ENCODE measurements at regions not wholly inside any gene's neighbourhood (a gene's known extent, or its start where the extent isn't known, plus 50 kb on each side); places are given as distances from the start of the nearest gene placed in this dataset.

DNA sequence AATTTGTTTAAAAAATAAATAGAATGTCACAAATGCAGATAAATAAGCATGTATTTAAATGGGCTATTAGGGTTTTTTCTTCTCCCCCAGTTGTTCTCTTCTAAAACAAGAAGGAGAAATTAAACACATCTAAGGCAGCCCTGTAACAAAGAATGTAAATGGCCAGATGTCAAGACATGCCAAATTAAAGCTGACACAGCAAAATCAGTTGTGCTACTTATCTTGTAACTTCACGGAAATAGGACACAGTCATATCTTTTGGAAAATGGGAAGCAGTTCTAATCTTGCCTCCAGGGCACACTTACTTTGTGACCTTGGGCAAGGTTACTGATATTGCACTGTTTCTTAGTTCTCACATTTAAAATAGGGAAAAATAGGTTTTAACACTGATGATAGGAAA, 200.1 kb upstream of the NRXN1 start:
- DNase-seq: no peak

DNA sequence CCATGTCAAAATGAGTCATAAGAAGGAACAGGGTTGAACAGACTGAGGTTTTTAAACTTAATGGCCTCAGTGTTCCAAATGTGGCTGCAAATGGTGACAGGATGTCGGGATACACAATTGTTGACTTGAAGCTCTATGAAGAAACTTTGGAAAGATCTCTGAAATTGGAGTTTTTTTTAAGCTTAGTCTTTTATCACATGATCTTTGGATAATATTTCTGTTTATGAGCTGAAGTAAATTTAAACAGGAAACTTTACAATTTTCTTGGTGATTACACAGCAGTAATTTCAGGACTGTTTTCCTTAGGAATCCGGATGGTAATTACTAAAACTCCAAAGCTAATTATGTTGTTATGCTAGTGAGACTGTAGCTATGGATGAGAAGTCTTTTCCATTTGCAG, 199.1 kb upstream of the NRXN1 start:
- DNase-seq: no peak

DNA sequence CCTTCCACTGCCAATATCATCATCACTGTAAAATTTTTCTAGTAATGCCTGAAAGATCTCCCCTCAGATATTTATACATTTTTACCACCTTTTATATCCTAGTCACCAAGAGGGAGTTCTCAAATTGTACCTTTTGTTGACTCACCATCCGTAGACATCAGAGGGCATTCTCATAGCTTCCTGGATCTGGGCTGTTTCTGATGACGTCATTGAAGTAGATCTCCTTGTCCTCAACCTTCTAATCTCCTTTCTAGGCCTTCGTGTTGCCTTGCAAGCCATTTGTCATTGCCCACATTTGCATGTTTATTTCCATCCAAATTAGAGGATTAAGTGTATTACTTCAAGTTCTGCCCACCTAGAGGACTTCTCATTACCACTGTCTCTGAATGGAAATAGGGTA, 193.4 kb upstream of the NRXN1 start:
- DNase-seq: no peak

DNA sequence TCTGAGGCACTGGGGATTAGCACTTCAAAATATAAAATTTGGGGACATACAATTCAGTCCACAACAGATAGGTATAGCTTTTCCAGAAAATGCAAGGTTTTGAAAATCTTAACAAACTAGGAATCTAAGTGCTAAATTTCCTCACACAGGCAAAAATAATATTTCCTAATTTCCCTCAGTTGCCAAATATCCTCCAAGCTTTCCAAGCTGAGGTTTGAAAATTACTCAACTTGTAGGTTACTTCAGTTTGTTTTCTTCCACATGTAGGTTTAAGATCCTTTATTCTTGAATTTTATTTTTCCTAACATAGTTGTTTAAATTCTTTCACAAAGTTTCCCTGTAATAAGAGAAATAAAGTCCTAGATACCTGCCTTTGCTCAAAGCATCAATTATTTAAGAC, 192.9 kb upstream of the NRXN1 start:
- no peak for DNase-seq

DNA sequence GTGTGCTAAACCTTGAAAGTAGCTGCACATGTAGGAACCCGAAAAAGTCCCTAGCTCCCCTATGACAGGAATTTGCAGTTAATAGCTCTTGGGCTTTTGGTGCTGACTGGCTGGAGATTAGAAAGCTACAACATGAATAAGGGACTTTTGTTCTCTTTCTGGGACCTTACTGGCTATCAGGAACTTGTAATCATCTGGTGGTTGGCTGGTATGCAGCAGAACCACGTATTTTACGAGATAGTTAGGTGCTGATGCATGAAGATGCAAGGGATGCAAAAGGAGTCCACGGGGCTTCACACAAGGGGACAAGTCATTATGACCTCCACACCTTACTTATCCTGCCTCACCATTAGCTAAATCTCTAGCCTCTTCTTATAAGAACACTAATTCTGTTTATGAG, 190.2 kb upstream of the NRXN1 start:
- no peak for DNase-seq

DNA sequence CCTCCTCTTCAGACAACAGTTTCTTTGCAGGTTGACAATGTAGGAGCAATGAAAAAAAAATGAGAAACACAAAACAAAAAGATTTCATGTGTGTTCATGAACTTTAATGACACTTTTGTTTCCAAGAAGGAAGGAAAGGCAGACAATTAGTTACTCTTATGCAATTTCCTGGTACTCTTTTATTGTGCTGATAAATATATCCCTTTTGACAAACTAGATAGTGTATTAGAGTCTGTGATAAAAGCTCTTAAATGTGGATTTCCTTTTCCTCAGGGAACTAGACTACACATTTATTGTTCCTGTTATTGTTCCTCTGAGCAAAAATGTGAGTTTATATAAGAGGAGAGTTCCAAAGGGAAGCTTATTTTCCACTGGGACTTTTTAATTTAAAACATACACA, 188.7 kb upstream of the NRXN1 start:
- DNase-seq: no peak

DNA sequence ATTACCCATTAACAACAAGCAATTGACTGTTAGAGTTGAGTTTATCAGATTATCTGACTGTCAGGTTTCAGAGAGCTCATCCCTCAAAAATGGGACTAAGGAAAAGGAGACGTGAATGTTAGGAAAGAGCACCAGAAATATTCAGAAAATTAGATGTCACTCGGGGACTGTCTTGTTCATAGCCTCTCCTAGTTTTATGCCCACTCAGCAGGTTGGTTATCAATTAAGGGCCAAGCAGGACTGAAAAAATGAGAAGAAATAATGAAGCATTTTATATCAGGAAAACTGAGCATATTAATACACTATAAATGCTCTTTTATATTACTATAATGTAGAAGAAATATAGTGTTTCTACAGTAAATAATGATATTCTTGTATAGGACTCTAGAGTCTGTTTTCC, 188.1 kb upstream of the NRXN1 start:
- no peak for DNase-seq

DNA sequence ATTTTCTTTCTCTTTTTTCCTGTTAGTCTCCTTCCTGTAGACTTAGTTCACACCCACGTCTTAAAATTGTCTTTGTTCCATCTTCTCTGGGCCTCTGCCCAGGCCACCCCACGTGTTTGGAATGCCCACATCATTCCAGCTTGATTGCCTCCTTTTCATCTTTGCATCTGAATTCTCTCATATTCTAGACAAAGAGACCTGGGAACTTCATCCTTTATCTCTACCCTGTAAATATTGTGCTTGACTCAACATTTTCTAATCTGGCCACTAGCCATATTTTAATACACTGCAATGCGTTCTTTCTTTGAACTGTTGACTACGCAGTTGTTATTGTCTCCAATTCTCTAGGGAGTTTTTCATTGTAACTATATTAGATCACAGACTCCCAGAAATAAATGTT, 187.5 kb upstream of the NRXN1 start:
- no peak for DNase-seq

DNA sequence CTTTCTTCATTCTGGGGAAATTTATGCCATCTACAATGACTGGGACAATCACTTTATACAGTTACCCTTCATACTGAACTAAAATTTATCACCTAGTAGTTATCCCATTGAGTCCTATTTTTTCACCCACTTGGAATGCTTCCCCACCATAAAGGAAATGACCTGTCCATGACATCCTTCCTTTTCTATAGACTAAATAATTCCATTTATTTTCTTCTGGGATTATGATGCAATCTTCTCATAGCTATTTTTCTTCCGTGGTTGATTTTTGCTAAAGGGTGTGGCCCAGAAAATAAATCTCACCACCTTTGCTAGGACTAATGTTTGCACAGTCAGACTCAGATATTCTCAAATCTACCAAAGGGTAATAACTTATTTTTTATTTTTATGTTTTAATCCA, 186.1 kb upstream of the NRXN1 start:
- no peak for DNase-seq

DNA sequence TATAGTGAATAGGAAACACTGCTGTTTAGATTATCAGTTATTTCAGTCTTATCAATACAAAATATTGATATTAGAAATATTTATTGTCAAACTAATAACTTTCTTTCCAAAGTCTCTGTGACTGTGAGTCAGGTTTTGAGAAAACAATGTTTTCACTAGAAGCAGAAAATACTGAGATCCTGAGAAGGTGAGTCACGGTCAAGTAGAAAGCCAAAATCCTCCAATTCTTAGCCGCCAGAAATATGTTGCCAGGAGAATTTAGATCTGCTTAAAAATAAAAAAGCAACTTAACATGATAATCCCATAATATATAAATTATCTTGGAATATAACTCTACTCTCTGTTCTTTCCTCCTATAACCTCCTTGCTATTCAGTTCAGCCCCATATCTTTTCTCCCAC, 181.9 kb upstream of the NRXN1 start:
- DNase-seq: no peak

DNA sequence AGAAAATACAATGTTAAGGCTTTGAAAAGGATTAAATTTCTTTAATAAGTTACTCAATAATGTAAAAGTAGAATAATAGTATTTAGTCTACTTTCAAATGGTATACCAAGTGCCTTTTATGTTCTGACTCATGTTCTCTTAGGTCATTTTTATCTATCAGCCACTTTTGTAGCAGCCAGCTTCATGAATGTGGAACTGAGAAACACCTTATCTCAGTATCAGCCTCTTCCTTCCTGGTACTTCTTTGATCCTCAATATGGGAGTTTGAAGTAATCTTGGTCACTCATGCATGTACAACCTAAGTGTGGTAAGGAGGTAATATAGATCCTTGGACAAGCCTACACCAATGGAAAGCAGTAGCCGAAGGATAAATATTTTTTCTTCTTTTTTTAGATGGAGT, 180.4 kb upstream of the NRXN1 start:
- no peak for DNase-seq

DNA sequence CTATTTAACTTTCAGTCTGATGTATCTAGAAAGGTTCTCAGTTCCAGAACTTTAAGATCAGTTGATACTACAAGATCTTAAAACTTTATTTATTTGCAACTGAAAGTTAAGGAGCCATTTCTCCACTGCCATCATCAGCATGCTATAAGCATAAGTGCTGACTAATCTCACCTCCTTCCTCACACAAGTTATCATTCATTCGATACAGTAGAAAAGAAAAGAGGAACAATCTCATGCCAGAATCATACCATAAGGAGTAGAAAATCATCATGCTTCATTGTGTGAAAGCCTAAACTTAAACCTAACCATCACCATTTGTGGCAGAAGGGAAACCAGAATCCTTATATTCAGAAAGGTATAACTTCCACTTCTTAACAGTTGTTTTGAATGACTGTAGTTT, 176.6 kb upstream of the NRXN1 start:
- DNase-seq: no peak

DNA sequence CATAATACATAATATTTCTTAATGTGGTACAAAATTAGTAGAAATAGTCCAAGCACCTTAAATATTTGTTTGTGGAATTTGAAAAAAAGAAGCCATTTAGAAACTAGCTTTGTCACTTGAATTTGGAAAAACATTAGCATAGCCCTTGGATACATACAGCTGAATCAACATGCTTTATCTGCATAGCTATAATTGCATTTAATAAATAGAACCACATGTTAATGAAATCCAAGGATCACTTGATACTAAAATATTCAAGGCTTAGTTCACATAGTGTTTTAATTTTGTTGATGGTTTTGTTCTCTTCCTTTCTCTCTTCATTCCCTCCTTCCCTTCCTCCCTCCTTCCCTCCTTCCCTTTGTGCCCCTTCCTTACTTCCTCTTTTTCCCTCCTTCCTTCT, 169.4 kb upstream of the NRXN1 start:
- no peak for DNase-seq

DNA sequence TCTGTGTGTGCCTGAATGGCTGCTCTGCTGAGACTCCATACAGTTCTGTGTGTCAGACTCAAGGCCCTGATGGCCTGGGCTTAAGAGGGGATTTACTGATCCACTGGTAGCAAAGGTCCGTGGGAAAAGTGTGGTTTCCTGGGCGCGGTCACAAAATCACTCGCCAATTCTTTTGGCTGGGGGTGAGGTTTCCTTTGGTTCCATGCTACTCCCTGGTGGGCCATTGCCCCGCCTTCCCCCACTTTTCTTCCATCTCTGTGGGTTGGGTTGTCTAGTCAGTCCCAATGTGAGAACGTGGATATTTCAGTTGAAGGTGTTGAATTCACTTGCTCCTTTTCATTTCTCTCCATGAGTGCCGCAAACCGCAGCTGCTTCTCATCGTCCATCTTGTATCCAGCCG, 162.7 kb upstream of the NRXN1 start:
- no peak for DNase-seq

DNA sequence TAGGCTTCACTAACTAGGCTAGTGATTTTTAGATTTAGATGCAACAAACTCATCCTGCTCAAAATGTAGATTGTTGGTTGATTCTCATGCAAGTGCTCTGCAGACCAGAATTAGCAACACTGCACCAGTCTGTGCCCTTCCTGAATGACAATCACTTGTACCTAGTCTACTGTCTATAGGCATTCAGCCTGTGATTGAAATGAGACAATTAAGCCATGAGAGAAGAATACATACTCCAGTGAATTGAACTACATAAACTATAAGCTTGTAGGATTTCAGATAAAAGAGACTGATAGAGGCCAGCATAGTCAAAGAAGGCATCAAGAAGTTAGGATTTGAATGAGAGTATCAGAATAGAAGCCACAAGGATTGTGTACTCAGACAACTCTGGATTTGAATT, 138.3 kb upstream of the NRXN1 start:
- no peak for DNase-seq

DNA sequence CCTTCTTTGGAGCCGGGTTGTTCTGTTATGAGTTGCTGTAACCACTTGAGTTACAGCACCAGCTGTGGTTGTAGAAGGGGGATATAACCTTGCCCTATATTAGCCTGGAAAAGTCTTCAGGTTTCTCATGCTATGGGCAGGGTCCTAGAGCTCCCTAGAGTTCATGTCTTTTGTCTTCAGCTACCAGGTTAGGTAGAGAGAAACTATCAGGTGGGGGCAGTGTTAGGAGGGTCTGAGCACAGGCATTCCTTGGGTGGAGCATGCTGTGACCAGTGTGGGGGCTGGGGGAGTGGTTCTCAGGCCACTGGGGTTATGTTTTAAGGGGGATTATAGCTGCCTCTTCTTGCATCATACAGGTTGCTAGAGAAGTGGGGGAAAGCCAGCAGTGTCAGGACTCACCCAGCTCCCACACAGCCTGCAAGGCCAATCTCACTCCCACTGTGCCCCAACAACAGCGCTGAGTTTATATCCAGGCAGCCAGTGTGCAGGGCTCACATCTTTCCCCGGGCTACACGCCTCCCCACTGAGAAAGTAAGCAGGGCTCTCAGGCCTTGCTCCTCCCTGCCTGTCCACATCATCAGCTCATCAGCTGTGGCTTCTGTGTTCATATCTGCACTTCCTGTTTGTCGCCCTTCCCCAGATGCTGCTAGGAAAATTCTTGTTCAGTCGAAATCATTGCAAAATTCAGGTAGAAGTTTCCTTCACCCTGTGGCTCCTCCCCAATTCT, 133.8 kb upstream of the NRXN1 start:
- no peak for DNase-seq

DNA sequence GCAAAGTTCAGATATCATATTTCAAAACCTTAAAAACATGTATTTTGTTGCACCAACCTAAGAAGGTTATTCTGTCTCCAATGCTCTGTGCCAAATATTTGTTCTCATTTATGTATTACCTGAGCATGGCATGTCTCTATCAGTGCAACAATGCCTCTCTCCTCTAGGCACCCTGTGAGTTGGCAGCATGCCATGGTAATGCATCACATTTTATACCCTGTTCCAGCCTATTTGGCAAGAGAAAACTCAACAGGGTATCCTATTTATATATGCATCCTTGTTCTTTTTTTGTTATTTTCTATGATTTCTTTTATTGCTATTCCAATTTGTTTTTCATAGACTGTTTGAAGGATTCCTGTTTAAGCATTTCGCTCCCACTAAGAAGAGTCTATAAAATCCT, 126.3 kb upstream of the NRXN1 start:
- DNase-seq: no peak

DNA sequence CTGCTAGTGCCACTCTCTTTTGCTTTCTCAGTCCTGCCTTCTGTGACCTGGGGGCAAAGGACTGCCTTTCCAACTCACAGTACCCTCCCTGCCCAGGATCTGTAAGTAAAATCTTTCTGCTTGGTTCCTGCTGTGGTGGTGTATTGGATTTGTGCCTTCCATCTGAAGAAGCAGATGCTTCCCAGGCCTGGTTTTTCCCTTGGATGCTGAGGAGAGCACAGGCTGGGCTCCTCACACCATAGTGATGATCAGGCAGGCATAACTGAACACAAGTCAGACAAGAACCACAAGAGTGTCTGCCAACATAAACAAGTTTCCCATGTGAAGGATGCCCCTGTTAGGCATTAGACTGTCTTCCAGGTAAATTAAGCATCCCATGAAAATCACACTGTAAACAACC, 121.3 kb upstream of the NRXN1 start:
- DNase-seq: no peak

DNA sequence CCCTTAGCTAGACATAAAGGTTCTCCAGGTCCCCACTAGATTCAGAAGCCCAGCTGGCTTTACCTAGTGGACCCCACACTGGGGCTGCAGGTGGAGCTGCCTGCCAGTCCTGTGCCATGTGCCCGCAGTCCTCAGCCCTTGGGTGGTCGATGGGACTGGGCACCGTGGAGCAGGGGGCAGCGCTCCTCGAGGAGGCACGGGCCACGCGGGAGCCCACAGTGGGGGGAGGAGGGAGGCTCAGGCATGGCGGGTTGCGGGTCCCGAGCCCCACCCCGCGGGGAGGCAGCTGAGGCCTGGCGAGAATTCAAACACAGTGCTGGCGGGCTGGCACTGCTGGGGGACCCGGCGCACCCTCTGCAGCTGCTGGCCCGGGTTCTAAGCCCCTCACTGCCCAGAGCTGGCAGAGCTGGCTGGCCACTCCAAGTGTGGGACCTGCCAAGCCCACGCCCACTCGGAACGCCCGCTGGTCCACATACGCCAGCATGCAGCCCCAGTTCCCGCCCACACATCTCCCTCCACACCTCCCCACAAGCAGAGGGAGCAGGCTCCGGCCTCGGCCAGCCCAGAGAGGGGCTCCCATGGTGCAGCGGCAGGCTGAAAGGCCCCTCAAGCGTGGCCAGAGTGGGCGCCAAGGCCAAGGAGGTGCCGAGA, 119.7 kb upstream of the NRXN1 start:
- no peak for DNase-seq

DNA sequence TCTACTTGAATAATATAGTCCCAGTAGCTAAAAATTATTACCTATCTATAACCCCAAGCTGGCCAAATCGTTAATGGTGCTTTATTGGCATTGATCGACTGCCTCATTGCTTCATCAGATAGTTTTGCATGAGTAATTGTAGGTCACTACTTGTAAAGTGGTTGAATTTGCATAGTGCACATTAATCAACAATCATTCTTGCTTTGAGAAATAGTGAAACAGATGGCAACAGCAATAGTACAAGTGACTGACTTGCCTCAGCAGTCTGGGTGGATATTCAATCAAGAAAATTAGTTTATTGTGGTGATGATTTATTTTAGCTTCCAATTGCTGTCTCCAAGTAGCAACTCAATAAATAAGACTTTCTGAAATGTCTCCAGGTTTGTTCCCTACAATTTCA, 117.8 kb upstream of the NRXN1 start:
- DNase-seq: no peak

DNA sequence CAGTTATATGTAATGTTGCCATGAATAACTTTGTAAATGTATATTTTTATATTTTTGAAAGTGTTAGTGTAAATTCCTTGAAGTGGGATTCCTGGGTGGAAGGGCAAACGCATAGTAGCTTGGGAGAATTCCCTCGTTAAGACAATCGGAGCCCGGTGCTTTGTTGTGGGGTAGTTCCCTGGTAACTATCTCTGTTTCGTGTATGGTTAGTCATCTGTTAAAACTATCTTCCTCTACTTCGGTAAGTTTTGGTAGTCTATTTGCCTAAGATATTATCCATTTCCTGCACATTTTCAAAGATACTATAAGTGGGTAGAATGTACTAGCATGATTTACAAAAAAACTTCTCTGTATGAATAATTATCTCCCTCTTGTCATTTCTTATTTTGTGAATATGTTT, 113.8 kb upstream of the NRXN1 start:
- no peak for DNase-seq

DNA sequence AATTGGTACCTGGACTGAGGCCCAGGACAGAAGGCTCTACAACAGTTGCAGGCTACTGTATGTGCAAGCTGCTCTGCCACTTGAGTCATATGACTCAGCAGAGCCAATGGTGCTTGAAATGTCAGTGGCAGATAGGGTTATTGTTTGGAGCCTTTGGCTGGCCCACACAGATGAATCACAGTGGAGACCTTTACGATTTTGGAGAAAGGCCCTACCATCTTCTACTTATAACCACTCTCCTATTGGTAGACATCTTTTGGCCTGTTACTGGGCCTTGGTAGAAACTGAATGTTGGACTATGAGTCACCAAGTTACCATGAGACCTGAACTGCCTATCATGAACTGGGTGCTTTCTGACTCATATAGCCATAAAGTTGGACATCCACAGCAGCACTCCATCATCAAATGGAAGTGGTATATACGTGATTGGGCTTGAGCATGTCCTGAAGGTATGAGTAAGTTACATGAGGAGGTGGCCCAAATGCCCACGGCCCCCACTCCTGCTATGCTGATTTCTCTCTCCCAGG, 88.9 kb upstream of the NRXN1 start:
- DNase-seq: no peak

DNA sequence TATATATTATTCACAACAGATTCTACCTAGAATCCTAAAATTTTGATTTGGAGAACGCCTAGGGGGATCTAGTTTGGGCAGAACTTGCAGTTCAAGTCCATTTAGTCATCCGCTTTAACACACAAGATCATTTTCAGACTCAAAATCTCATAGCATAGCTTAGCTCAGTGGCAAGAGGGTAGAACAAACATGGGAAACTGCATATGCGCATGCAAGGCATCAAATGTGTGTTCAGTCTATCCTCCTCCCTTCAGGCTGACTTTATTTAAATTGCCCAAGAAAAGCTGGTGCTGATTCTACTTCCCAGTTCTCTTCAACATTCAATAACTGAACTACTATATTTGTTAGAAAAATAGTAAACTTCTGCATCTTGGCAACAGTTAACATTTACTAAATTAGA, 79.6 kb upstream of the NRXN1 start:
- no peak for DNase-seq

DNA sequence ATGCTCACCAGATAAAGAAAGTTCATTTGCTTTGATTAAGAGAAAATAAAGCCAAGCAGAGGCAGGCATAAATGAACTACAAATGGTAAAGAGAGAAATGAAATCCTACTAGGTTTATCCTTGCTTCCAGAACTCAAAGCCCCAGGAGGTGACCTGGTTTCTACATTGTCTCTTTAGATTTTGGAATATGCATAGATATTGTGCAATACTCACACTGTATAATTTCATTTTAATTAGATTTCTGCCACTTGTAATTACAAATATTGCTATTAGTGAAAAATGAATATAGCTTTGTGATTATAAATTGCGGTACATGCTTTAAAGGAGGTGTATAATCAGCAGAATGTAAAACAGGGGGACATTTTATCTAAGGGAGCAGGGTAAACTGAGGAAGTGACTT, 76.9 kb upstream of the NRXN1 start:
- DNase-seq: no peak

DNA sequence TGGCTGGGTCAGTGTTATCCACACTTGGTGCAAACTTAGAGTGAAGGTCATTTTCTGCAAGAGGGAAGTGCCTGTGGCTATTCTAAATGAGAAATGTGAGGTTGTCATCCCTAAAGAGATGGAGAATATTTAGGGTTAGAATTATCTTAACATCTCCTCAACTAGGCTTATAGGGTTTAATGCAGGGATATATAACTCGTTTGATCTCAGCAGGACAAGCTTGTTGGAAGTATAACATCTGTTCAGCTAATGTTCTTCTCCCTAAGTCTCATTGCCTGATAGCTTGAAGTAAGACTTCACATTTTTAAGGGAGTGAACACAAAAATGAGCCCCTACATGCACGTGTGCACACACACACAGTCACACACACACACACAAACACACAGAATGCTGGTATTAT, 75.9 kb upstream of the NRXN1 start:
- DNase-seq: no peak

All from stimulated activated CD4-positive, alpha-beta T cell treated with anti-CD3 and anti-CD28 coated beads, Interleukin-15, amount 100 ng/mL, for 24 hours (primary cell).